Neural progenitor cell (in vitro differentiated cells): ENCODE measurements at regions not wholly inside any gene's neighbourhood (a gene's known extent, or its start where the extent isn't known, plus 50 kb on each side); places are given as distances from the start of the nearest gene placed in this dataset.

ENCODE experiments used
- CTCF ChIP-seq: fragments of 200-600 bp; sonication (generic); IDR thresholded peaks from 2 replicates; pipeline ENCODE4 v1.5.1; 2017; ENCODE audit warnings: antibody characterized with exemption, mild to moderate bottlenecking
- EZH2 ChIP-seq: fragments of 200-600 bp; sonication (generic); IDR thresholded peaks from 2 replicates; pipeline ENCODE4 v1.6.1; 2017; ENCODE audit warnings: antibody characterized with exemption, mild to moderate bottlenecking, moderate library complexity

GRCh38 chr4:23084559-23085248 is 392.0 kb downstream of the GBA3 start:
- no peak for TF ChIP-seq CTCF
- no peak for TF ChIP-seq EZH2
